Fibroblast of skin of back (primary cell): ENCODE measurements at regions not wholly inside any gene's neighbourhood (a gene's known extent, or its start where the extent isn't known, plus 50 kb on each side); places are given as distances from the start of the nearest gene placed in this dataset.

ENCODE experiments used
- DNase-seq: peaks from one replicate; pipeline ENCODE4 v3.0.0-alpha.2; 2013

DNA sequence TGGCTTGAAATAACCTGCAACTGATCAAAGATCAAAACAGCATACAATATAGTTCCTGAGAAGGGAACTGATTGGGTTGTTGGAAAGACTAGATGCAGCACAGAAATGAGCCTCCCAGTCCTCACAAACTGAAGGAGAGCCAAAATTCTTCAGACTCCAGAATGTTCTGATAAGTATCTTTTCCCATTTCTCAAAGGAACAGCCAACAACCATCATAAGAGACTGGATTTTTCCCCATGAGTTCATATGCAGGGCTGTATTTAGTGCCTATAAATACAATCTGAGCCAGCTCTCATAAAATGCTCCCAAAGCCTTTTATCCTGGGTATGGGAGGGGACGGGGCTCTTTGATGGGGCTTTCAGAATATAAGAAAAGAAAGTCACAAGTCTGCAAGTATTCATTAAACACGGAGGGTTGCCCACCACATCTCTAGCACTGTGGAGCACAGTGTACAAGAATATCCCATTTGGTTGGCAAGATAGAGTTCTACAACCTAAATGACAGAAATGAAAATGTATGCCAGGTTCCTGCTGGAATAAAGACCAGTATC lies 50.7 kb upstream of the LYVE1 start:
- DNase-seq = no peak

DNA sequence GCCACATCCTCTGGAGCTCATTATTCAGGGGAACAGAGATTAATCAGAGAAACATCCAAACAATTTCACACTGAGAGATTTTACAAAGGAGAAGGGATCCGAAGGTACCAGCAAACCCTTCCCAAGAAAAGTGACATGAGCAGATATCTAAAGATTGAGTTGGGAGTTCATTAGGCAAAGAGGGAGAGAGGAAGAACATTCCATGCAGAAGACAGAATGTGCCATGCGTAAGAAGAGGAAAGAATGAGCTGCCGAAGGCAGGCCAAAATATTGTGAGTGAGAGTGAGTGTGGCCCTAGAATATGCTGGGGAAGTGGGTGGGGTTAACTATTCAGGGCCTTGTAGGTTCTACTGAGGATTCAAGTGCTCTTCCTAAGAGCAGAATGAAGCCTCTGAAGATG lies 50.0 kb upstream of the LYVE1 start:
- no peak for DNase-seq
